Neural crest cell (in vitro differentiated cells): ENCODE measurements at regions not wholly inside any gene's neighbourhood (a gene's known extent, or its start where the extent isn't known, plus 50 kb on each side); places are given as distances from the start of the nearest gene placed in this dataset.
"Not testable (repeated sequence)": the region's sequence is repeated elsewhere in the genome, so short reads cannot be mapped to it uniquely, and the experiment has no call there.

Source experiments
- DNase-seq: peaks from one replicate; pipeline ENCODE4 v3.0.0; 2021; ENCODE audit warnings: low read depth, mixed read lengths, low spot score
- H3K27ac Mint-ChIP-seq: one replicate; pipeline ENCODE4 v1.8.0; 2021; ENCODE audit warnings: mild to moderate bottlenecking, mixed read lengths; ENCODE audit not compliant: unreplicated experiment
- H3K27me3 Mint-ChIP-seq: 2 replicates; pipeline ENCODE4 v1.8.0; 2021; ENCODE audit warnings: low read depth, mild to moderate bottlenecking, mixed read lengths
- H3K36me3 Mint-ChIP-seq: 2 replicates; pipeline ENCODE4 v1.8.0; 2021; ENCODE audit warnings: low read depth, mild to moderate bottlenecking, mixed read lengths
- H3K4me1 Mint-ChIP-seq: 2 replicates; pipeline ENCODE4 v1.8.0; 2021; ENCODE audit warnings: mixed read lengths
- H3K4me3 Mint-ChIP-seq: one replicate; pipeline ENCODE4 v1.8.0; 2021; ENCODE audit warnings: mild to moderate bottlenecking, mixed read lengths
- H3K9me3 Mint-ChIP-seq: 2 replicates; pipeline ENCODE4 v1.8.0; 2021; ENCODE audit warnings: mixed read lengths
- CTCF ChIP-seq: fragments of 200-600 bp; sonication (generic); conservative IDR thresholded peaks from 2 replicates; pipeline ENCODE4 v1.5.0; 2021; ENCODE audit warnings: antibody characterized with exemption, mild to moderate bottlenecking

- Mint-ChIP-seq H3K4me1 (no peaks in the 10 kb centered on the region), H3K4me3 (no peak overlapping the region), H3K27ac (no peak overlapping the region), H3K36me3 (no peaks in the 10 kb centered on the region), H3K9me3 (no peaks in the 10 kb centered on the region), H3K27me3 (no peaks in the 10 kb centered on the region)
- TF ChIP-seq CTCF, result no peak
- DNase-seq, result no peak
These were observed 475.1 kb downstream of the ZPLD1 start for GRCh38 chr3:102909904-102910303.

DNA sequence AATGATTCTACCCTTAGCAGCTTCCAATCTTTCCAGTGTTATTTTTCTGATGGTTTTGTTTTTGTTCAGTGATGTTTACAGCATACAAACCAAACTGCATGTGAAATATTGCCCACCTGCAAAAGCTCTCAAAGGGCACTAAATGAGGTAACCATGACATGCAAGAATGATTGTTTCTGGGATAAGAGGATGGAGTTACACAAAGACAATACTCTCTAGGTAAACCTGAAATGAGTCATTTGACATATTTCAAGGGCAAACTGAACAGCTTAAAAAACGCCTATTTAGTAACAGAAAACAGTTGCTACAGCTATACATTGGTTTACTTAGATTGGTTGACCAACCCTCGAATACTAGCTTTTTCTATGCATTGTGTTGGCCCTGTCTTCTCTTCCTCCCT lies 481.7 kb downstream of the ZPLD1 start:
- Mint-ChIP-seq H3K4me3 (no peak overlapping the region), H3K27ac (no peak overlapping the region), H3K4me1 (peaks cover 7% of the 10 kb centered on the region), H3K27me3 (no peaks in the 10 kb centered on the region), H3K36me3 (peaks cover 3% of the 10 kb centered on the region), H3K9me3 (peaks cover 10% of the 10 kb centered on the region)
- no peak for TF ChIP-seq CTCF
- DNase-seq, result no peak

DNA sequence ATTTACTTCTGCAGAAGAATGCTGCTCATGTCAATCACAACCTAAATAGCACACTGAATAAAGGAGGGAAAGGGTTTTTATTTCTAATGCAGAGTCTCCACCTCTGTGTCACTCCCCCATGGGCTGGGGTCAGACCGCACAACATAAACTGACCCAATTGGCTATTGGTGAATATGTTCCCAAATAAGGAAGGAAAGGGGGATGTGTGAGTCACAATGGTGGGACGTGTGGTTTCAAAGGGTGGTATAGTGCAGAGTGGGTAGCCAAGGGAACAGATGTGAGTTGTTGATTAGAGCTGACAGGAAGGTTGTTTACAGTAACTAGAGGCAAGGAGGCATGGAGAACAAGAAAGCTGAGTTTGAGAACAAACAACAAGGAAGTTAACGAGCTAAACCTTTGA lies 491.8 kb downstream of the ZPLD1 start:
- Mint-ChIP-seq H3K9me3 (peaks cover 28% of the 10 kb centered on the region), H3K27me3 (no peaks in the 10 kb centered on the region), H3K36me3 (peaks cover 8% of the 10 kb centered on the region), H3K4me3 (no peak overlapping the region), H3K4me1 (peaks cover 4% of the 10 kb centered on the region), H3K27ac (peak overlapping the region; percentile 48)
- no peak for DNase-seq
- no peak for TF ChIP-seq CTCF

DNA sequence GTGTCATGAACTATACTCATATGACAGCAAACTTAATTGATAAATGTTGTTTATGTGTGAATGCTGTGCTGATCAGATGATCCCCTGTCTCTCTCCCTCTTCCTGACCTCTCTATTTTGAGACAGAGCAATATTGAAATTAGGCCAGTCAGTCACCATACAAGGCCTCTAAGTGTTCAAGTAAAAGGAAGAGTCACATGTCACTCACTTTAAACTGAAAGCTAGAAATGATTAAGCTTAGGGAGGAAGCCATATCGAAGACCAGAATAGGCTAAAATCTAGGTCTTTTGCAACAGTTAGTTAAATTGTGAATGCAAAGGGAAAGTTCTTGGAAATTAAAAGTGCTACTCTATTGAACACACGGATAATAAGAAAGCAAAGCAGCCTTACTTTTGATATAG lies 498.6 kb downstream of the ZPLD1 start:
- no peak for TF ChIP-seq CTCF
- H3K27ac Mint-ChIP-seq, result no peak overlapping the region
- H3K4me1 Mint-ChIP-seq, result no peaks in the 10 kb centered on the region
- no peaks in the 10 kb centered on the region for H3K27me3 Mint-ChIP-seq
- peaks cover 10% of the 10 kb centered on the region for H3K9me3 Mint-ChIP-seq
- no peak for DNase-seq
- no peaks in the 10 kb centered on the region for H3K36me3 Mint-ChIP-seq
- H3K4me3 Mint-ChIP-seq, result no peak overlapping the region

GRCh38 chr3:102936511-102937045 lies 501.8 kb downstream of the ZPLD1 start:
- Mint-ChIP-seq H3K27ac (no peak overlapping the region), H3K4me1 (no peaks in the 10 kb centered on the region), H3K27me3 (no peaks in the 10 kb centered on the region), H3K9me3 (peaks cover 10% of the 10 kb centered on the region), H3K36me3 (no peaks in the 10 kb centered on the region), H3K4me3 (no peak overlapping the region)
- DNase-seq, result no peak
- TF ChIP-seq CTCF, result no peak

- no peak overlapping the region for H3K4me3 Mint-ChIP-seq
- TF ChIP-seq CTCF, result no peak
These were observed 507.0 kb downstream of the ZPLD1 start for GRCh38 chr3:102941786-102942185.

GRCh38 chr3:102946445-102946844 lies 511.6 kb downstream of the ZPLD1 start:
- not testable (repeated sequence) for H3K9me3 Mint-ChIP-seq, H3K27me3 Mint-ChIP-seq, H3K36me3 Mint-ChIP-seq, H3K4me3 Mint-ChIP-seq, DNase-seq, H3K4me1 Mint-ChIP-seq, H3K27ac Mint-ChIP-seq

More at GRCh38 chr3:102941786-102942185, 507.0 kb downstream of the ZPLD1 start:
- Mint-ChIP-seq H3K27ac (no peak overlapping the region), H3K27me3 (no peaks in the 10 kb centered on the region), H3K9me3 (no peaks in the 10 kb centered on the region), H3K4me1 (no peaks in the 10 kb centered on the region), H3K36me3 (no peaks in the 10 kb centered on the region)
- no peak for DNase-seq
